Hematopoietic multipotent progenitor cell treated with erythropoietin and hydrocortisone succinate and interleukin-3 and kit ligand, for 17 days (in vitro differentiated cells): ENCODE measurements at regions not wholly inside any gene's neighbourhood (a gene's known extent, or its start where the extent isn't known, plus 50 kb on each side); places are given as distances from the start of the nearest gene placed in this dataset.
"Not testable (repeated sequence)": the region's sequence is repeated elsewhere in the genome, so short reads cannot be mapped to it uniquely, and the experiment has no call there.

Source experiments
- DNase-seq: peaks from one replicate; pipeline ENCODE4 v3.0.0-alpha.2; 2015; ENCODE audit warnings: low spot score

DNA sequence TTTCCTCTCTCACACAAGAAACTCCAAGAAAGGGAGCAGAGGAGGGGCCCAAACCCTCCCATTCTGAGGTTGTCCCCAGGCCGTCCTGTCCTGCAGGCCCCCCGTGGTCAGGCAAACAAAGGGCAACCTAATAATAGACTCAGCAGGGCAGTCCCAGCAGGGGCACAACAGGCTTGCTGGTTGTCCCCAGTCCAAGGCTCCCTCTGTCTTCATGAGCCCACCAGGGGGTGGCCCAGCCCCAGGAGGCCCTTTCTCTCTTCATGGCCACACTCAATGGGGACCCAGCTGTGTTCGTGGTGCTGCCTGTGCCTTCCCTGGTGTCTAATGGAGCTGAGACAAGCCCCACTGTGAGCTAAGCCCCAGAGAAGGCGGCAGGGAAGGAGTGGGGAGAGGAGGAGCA lies 359.9 kb downstream of the ADGRD1 start:
- no peak for DNase-seq

DNA sequence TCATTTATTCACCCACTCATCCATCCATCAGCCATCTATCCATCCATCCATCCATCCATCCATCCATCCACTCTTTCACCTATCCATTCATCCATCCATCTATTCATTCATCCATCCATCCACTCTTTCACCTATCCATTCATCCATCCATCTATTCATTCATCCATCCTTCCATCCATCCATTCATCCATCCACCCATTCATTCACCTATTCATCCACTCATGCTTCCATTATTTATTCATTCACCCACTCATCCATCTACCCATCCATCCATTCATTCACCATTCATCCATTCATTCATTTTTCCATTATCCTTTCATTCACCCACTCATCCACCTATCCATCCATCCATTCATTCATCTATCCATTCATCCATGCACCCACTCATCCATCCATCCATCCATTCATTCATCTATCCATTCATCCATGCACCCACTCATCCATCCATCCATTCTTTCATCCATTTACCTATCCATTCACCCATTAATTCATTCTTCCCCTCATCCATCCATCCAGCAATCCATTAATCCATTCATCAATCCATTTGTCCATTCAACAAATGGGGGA lies 360.9 kb downstream of the ADGRD1 start:
- DNase-seq: no peak

DNA sequence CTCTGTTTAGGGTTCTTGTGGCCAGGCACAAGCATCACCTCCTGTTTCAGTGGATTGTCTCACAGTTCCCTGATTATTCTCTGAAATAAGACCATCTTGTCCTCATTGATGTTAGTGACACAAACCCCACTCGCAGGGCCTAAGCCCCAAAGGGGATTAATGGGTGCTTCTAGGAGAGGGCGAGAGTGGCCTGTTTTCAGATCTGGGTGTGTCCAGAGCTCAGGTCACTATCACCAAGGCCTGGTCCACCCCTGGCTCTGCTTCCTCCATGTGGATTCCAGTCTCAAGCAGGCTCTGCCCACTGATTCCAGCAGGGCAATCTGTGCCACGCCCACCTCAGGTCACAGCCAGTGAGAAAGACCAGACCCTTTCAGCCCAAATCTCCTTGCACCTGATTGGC lies 361.9 kb downstream of the ADGRD1 start:
- DNase-seq: no peak

DNA sequence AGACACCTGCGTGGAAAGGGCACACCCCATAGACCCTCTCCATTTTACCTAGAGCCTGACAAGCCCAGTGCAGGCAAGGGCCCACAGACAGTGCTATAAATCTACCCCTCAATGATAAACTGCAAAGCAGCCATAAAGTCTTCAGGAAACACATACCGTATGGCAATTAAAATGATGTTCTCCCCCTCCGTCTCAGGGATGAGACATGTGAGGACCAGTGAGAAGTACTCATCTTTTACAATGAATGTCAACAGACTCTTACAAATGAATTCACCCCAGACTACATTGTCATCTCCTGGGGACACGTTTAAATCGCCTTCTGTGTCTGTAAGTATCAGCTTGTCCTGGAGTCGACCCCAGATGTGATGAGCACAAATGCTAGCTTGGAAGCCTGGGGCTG lies 362.7 kb downstream of the ADGRD1 start:
- no peak for DNase-seq

DNA sequence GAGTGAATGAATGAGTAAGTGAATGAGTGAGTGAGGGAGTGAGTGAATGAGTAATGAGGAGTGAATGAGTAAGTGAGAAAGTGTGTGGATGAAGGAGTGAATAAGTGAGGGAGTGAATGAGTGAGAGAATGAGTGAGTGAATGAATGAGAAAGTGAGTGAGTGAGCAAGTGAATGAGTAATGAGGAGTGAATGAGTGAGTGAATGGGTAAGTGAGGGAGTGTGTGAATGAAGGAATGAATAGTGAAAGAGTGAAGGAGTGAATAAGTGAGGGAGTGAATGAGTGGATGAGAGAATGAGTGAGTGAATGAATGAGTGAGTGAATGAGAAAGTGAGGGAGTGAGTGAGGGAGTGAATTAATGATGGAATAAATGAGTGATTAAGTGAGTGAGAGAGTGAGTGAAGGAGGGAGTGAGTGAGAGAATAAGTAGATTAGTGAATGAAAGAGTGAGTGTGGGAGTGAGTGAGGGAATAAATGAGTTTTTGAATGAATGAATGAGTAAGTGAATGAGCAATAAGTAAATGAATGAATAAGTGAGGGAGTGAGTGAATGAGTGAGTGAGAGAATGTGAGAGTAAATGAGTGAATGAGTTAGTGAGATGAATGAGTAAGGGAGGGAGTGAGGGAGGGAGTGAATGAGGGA lies 364.5 kb downstream of the ADGRD1 start:
- DNase-seq: no peak

DNA sequence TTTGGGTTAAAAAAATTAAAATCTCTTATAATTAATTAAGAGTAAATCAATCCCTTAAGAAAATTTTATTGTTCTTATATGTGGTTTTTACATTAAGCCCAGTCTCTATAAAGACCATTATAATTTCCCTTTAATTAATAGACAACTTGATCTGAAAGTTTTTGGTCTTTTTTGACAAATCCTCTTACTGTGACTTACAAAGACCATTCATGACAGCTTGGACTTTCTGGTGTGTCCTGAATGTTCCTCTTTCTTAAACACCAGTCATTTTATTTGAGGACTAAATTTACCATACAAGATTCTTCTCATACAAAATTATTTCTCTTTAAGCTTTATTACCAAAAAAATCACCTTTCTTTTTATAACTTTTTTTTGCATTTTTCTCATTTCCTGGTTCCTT lies 368.3 kb downstream of the ADGRD1 start:
- DNase-seq: no peak

DNA sequence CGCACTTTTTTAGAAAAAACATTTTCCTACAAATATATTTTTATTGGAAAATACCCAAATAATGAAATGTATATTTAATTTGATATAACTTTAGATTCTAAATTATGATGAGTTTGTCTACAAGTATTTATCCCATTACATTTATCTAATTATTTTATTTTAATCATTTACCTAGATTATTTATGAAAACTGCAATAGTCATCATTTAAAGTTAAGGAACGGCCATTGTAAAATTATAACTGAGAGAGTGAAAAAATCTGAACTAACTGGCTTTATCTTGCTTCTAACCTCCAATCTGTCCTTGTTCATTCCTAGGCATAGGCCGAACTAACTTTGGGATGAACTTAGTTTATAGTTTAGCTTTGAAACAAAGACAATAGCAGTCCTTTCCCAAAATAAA lies 368.8 kb downstream of the ADGRD1 start:
- not testable (repeated sequence) for DNase-seq

DNA sequence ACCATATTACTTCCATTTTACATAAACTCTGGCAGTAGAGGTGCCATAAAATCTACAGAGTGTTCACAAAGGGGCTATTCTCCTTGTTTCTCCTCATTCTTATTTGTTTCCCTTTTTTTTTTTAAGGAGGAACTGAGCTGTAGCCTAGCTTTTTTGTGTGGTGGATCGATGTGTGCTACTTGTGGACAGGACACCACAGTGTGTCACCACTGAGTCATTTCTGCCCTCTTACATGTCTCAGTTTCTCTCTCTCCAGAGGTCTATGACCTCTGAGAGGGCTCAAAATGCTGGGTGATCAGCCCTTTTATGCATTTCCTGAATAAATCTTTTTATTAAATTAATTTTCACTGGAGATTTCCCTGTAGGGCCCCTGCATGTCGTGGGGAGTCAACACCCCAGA lies 370.2 kb downstream of the ADGRD1 start:
- no peak for DNase-seq

DNA sequence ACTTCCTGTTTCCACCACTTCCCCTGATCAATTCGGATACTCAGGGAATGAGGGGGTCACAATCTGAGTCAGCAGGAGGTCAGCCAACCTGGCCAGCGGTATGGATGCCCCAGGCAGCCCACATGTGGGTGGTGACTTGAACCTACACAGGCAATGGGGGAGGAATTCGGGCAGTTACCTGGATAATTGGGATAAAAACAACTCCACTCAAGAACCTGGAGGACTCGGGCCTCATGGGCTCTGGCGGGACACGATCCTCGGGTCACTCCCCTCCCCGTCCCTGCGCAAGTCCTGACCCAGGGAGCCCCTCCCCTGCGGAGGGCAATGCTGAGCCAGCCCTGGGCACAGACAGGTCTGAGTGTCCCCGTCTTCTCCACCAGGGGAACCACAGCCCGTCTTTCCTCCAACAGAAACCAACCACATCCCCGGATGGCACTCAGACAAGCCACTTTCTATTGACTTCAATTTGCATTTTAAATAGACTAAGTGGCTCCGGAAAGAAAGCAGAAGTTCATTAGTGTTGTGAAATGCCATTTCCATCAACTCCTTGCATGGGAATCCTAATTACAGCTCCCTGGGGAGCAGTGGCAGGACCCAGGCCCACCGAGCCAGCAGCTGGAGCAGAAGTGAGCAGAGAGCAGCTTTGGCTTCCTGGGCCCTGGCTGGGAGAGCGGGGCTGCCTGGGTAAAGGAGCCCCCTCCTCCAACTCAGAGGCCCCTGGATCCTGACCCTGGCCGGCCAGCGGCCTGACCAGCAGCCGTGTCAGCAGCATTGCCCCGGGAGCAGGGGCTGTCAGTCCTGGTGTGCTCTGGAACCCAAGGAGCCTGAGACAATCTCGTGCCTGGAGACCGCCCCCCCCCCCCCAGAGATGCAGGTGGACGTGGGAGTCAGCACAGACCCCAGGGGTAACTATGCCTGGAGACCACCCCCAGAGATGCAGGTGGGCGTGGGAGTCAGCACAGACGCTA lies 374.1 kb downstream of the ADGRD1 start:
- DNase-seq: no peak

DNA sequence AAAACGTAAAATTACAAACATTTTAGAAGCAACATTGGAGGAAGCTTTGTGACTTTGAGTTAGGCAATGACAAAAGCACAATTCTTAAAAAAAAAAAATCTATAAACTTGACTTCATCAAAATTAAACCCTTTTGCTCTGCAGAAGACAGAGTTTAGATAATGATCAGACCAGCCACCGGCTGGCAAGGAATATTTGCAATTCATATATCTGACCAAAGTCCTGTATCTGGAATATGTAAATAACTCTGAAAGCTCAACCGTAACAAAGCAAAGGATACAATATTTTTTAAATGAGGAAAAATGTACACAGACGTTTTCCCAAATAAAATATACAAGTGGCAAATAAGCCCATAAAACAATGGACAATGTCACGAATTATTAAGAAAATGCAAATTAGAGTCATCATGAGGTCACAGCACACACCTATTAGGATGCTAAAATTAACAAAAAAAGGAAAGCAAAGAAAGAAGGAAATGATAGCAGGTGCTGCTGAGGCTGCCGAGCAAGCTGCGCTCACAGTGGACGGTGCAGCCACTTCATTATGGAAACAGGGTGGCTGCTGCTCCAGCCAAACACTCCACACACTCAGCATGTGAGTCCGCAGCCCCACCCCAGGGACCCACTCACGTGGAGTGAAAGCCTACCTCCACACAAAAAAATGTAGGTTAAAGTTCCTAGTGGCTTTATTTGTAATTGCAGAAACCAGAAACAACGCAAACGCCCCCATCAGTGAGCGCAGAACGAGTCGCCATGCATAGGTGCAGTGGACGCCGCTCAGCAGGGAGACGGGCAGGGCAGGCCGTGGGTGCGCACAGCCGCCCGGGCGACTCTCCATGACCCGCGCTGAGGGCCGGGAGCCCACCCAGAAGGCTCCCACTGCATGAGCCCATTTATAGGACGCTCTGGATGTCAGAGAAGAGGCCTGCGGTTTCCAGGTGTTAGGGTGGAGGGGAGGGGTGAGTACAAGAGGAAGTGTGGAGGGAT lies 375.4 kb downstream of the ADGRD1 start:
- DNase-seq: not testable (repeated sequence)

DNA sequence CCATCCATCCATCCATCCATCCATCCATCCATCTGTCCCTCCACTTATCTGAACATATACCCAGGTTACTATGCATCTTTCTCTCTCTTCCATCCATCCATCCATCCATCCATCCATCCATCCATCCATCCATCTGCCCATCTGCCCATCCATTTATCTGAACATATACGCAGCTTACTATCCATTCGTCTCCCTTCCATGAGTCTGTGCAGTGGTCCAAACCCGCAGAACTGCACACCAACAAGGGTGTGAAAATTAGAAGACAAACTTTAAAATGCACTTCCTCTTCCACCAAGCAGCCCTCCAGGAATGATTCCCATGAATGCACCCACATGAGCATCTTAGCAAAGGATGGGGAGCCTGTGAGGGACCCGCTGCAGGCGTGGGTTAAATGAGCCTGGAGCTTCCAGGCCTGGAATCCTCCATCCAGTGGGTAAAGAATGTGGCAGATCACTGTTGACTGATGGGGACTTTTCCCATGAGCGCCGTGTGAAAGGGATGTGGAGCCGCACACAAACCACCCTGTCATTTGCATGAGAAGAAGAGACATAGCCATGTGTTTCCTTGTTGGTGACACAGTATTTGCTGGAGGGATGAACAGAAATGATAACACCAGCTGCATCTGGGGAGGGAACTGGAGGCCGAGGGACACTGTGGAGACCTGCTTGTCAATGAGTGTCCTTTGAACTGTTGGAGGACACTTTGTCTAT lies 376.6 kb downstream of the ADGRD1 start:
- no peak for DNase-seq

DNA sequence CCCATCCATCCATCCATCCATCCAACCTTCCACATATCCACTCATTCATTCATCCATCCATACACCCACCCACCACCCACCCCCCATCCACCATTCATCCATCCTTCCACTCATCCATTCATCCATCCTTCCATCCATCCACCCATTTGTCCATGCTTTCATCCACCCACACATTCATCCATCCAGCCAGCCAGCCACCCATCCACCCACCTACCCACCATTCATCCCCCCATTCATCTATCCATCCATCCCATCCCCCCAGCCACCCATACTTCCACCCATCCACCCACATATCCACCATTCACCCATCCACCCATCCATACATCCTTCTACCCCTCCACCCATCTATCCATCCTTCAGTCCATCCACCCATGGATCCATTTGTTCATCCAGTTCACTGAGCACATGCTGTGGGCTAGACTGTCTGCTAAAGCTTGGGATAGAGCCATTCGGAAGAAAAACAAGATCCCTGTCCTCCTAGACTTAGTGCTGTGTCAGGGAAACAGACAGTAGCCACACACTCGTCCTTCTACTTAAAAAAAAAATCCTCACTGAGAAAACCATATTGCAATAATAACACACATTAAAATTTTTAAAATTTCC lies 377.5 kb downstream of the ADGRD1 start:
- DNase-seq: no peak

DNA sequence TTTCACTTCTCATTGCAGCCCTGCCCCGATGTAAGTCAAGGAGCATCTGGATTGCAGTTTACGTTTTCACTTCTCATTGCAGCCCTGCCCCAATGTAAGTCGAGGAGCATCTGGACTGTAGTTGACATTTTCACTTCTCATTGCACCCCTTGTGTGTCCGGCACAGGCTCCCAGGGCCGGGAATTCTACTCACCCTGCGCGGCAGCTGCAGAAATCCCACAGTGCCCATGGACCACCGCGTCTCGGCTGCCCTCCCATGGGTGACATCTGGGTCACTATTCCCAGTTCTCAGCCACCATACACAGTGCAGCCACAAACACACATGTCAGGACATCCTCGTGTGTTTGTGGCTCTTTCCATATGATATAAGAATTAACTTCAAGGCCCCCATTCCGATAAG lies 378.5 kb downstream of the ADGRD1 start:
- DNase-seq: no peak

DNA sequence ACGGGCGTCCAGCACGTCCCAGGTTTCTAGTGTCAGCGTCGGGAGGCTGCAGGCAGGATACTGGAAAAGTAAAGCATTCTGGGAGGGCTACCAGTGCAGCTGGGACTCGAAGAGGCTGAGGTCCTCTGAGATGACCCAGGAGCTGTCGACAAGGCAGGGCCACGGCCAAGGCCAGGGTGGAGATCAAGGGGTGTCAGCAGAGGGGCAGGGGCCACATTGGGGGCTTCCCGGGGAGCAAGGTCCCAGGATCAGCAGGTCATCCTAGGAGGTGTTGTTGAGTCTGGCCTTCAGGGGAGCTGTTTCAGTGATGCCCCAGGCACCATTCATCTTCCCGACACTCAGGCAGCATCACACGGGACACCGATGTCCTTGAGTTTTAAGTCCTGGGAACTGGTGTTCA lies 377.8 kb upstream of the SFSWAP start:
- no peak for DNase-seq

DNA sequence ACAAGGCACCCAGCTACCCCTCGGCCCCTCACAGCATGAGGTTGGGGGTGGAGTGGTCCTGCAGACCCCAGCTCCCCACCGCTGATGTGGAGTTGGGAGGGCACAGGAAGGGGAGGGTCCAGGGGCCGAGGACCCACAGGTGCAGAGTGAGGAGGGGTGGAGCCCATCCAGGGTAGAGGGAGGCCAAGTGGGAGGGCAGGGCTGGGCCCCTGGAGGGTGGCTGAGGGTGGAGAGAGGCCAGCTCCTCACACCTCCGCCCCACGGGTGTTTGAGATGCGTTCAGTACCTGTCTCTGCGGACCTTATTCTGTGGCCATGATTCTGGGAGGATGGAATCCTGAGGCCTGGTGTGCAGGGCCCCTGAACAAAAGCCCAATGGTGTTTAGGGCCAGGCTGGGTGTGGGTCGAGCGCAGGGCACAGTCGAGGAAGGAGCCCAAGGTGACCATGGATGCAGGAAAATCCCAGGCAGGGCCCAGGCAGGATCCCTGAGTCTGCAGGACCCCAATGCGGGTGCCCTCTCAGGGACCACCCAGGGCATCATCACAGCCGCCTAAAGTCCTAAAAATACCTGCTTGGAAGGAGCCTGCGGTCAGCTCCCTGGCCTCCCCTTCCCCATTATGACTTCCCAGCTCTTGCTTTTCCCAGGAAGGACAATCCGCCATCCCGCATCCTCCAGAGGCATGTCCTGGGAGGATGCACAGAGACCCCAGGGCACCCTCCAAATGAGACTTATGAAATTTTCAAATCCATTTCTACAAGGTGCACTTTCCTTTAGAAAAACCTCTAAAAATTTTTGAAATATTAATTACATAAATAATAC lies 377.1 kb upstream of the SFSWAP start:
- no peak for DNase-seq

DNA sequence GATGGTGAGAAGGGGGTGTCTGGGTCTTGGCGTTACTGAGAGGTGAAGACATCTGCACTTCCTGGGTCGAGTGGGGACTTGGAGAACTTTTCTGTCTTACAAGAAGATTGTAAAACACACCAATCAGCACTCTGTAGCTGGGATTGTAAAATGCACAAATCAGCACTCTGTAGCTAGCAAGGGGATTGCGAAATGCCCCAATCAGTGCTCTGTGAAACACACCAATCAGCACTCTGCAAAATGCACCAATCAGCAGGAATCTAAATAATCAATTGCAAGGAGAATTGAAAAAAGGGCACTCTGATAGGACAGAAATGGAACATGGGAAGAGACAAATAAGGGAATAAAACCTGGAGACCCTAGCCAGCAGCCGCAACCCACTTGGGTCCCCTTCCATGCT lies 376.1 kb upstream of the SFSWAP start:
- no peak for DNase-seq

DNA sequence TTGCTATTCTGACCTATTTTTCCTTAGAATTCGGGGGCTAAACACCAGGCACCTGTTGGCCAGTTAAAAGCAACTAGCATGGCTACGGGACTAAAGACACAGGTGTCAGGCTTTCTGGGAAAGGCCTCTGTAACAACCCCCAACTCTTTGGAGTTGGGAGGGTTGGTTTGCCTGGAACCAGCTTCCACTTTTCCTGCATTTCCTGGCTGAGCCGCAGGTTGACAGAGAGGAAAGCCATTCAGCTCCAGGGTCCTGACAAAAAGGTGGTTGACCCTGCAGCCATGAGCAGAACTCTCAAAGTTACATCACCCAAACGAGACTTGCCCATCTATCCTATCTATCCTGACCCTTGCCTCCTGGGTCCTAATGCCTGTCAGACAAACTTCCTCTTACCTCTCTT lies 375.4 kb upstream of the SFSWAP start:
- no peak for DNase-seq

DNA sequence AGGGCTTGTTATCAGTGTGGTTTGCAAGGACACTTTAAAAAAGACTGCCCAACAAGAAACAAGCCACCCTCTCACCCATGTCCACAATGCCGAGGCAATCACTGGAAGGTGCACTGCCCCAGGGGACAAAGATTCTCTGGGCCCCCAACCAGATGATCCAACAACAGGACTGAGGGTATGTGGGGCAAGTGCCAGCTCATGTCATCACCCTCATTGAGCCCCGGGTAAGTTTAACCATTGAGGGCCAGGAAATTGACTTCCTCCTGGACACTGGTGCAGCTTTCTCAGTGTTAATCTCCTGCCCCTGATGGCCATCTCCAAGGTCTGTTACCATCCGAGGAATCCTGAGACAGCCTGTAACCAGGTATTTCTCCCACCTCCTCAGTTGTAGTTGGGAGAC lies 373.0 kb upstream of the SFSWAP start:
- not testable (repeated sequence) for DNase-seq

DNA sequence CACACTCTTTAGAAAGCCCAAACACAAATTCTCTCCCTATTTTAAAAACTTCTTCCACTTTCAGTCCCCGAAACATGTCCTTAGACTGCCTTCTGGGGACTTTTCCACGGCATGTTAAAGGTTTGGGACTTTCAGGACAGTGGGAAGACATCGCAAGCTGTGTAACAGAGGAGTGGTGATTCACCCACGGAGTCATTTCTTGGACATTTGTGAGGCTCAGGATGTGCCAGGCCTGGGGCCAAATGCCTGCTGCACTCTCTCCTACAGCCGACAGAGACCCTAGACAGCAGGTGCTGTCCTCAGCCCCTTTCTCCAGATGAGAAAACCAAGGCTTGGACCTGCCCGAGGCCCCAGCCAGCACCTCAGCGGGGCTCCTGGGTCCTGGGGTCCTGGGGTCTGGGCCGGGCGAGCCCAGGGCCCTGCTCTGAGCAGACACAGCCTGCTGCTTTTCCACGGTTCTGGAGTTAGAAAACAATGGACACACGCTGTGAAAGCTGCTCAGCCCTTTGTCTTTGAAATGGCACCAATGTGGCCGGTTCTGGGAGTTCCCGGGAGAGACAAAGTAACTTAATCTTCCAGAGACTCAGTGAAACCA lies 370.2 kb upstream of the SFSWAP start:
- no peak for DNase-seq

DNA sequence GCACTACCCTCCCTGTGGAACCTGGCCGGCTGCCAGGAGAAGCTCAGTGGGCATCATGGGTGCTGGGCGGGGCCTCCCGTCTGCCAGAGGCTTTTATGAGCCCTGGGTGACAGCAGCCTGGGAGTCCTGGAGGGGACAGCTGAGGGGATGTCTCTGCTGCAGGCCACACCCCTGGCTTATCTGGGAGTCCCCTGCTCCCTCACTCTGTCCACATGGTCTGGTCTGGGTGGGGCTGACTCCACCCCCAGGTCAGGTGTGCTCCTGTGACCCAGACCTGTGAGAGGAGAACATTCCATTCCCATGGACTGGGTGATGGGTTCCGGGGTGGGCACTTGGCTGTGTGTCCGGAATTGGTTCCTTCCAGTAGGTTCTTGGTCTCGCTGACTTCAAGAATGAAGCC lies 369.3 kb upstream of the SFSWAP start:
- not testable (repeated sequence) for DNase-seq
